OCI-LY7 (cell line): ENCODE measurements at regions not wholly inside any gene's neighbourhood (a gene's known extent, or its start where the extent isn't known, plus 50 kb on each side); places are given as distances from the start of the nearest gene placed in this dataset.

ENCODE experiments used
- BruUV-seq: library from RNA; stranded (reverse); fragments of 400-500 nt; replicated peaks from 2 replicates; lab custom pipeline; 2021; lab: Mats Ljungman, UMichigan
- CTCF ChIA-PET: fragments of 300-600 bp; sonication (Branson Sonifier 250); formaldehyde crosslinking; loops from one replicate; lab custom pipeline; 2022; ENCODE audit warnings: antibody characterized with exemption; ENCODE audit not compliant: unreplicated experiment; lab: Charles Lee
- POLR2A ChIA-PET: fragments of 300-600 bp; sonication (Branson Sonifier 250); formaldehyde crosslinking; loops from one replicate; lab custom pipeline; 2022; ENCODE audit warnings: antibody characterized with exemption; lab: Charles Lee
- DNase-seq: peaks from one replicate; pipeline ENCODE4 v3.0.0-alpha.2; 2015; ENCODE audit warnings: low spot score
- H2AFZ ChIP-seq: fragments of 200-600 bp; sonication (generic), shearing (Covaris generic); 2 replicates; pipeline ENCODE4 v1.6.1; 2014; ENCODE audit warnings: mild to moderate bottlenecking, antibody characterized with exemption, low read length, moderate library complexity
- H3K27ac ChIP-seq: fragments of 200-600 bp; sonication (generic); 2 replicates; pipeline ENCODE4 v1.5.1; 2014; ENCODE audit warnings: mixed run types, low read depth, mild to moderate bottlenecking, moderate library complexity, low read length, inconsistent platforms; ENCODE audit not compliant: poor library complexity, severe bottlenecking
- H3K36me3 ChIP-seq: fragments of 200-600 bp; sonication (generic); 2 replicates; pipeline ENCODE4 v1.6.1; 2014; ENCODE audit warnings: mild to moderate bottlenecking, antibody characterized with exemption, low read length, moderate library complexity, mixed read lengths; ENCODE audit not compliant: insufficient read depth
- H3K4me1 ChIP-seq: fragments of 200-600 bp; sonication (generic); 2 replicates; pipeline ENCODE4 v1.5.1; 2014; ENCODE audit warnings: mild to moderate bottlenecking, low read length; ENCODE audit not compliant: insufficient read depth, poor library complexity, severe bottlenecking
- H3K4me2 ChIP-seq: fragments of 200-600 bp; sonication (generic); 2 replicates; pipeline ENCODE4 v1.6.1; 2014; ENCODE audit warnings: mild to moderate bottlenecking, low read length
- H3K4me3 ChIP-seq: fragments of 200-600 bp; sonication (generic); 2 replicates; pipeline ENCODE4 v1.5.1; 2014; ENCODE audit warnings: mild to moderate bottlenecking, low read depth, low read length; ENCODE audit not compliant: poor library complexity, severe bottlenecking
- H3K79me2 ChIP-seq: fragments of 200-600 bp; sonication (generic); 2 replicates; pipeline ENCODE4 v1.6.1; 2016; ENCODE audit warnings: low read depth, mild to moderate bottlenecking, low read length, moderate library complexity, mixed read lengths; ENCODE audit not compliant: insufficient read depth
- H3K9me2 ChIP-seq: fragments of 200-600 bp; sonication (generic); 2 replicates; pipeline ENCODE4 v1.6.1; 2016; ENCODE audit warnings: mild to moderate bottlenecking, low read length, mixed read lengths; ENCODE audit not compliant: insufficient read depth
- H3K9me3 ChIP-seq: fragments of 200-600 bp; sonication (generic); 2 replicates; pipeline ENCODE4 v1.6.1; 2014; ENCODE audit warnings: mild to moderate bottlenecking, mixed run types, low read length, mixed read lengths
- H4K20me1 ChIP-seq: fragments of 200-600 bp; sonication (generic); 2 replicates; pipeline ENCODE4 v1.6.1; 2014; ENCODE audit warnings: mild to moderate bottlenecking, antibody characterized with exemption, low read length, moderate library complexity, mixed read lengths; ENCODE audit not compliant: insufficient read depth
- CTCF ChIP-seq: fragments of 200-600 bp; sonication (generic); conservative IDR thresholded peaks from 2 replicates; pipeline ENCODE4 v1.5.1; 2014; ENCODE audit warnings: mild to moderate bottlenecking, antibody characterized with exemption, low read length, moderate library complexity, mixed read lengths
- EZH2phosphoT487 ChIP-seq: fragments of 200-600 bp; sonication (generic); IDR thresholded peaks from 2 replicates; pipeline ENCODE4 v1.6.1; 2018; ENCODE audit warnings: low read depth, borderline replicate concordance, mild to moderate bottlenecking, mixed run types, antibody characterized with exemption, low read length, moderate library complexity, mixed read lengths
- intact Hi-C: fragments of 100-400 bp; cut with micrococcal nuclease; formaldehyde crosslinking; loops from one replicate; pipeline ENCODE4 v1.10.0; 2022; ENCODE audit not compliant: unreplicated experiment

GRCh38 chr11:110525883-110526282 is 96.1 kb downstream of the FDX1 start:
- TF ChIP-seq EZH2phosphoT487 (no peak), CTCF (no peak)
- no peak overlapping the region for H2AFZ ChIP-seq
- H4K20me1 ChIP-seq, result no peaks in the 10 kb centered on the region
- intact Hi-C loops, result no loop called here
- BruUV-seq, result no TSS peak
- H3K9me2 ChIP-seq, result no peaks in the 10 kb centered on the region
- no peaks in the 10 kb centered on the region for H3K79me2 ChIP-seq
- H3K4me2 ChIP-seq, result no peak overlapping the region
- H3K4me3 ChIP-seq, result no peak overlapping the region
- no peak overlapping the region for H3K27ac ChIP-seq
- CTCF ChIA-PET, result no interaction called here
- DNase-seq, result no peak
- no peaks in the 10 kb centered on the region for H3K4me1 ChIP-seq
- no peaks in the 10 kb centered on the region; the same call in 1 of the 2 replicates for H3K9me3 ChIP-seq
- POLR2A ChIA-PET, result interaction anchor here (0.9 kb wide), 1 partner anchor 15 kb away, joined by 3 read pairs; no protein-coding TSS in a partner anchor
- no peaks in the 10 kb centered on the region for H3K36me3 ChIP-seq

- Histone ChIP-seq H3K9me2 (no peaks in the 10 kb centered on the region), H3K27ac (no peak overlapping the region), H3K4me3 (no peak overlapping the region), H3K9me3 (no peaks in the 10 kb centered on the region; the same call in 1 of the 2 replicates), H3K79me2 (no peaks in the 10 kb centered on the region), H3K4me1 (no peaks in the 10 kb centered on the region), H4K20me1 (no peaks in the 10 kb centered on the region), H3K36me3 (no peaks in the 10 kb centered on the region), H3K4me2 (no peak overlapping the region), H2AFZ (no peak overlapping the region)
- no TSS peak for BruUV-seq
- TF ChIP-seq EZH2phosphoT487, result no peak
- TF ChIP-seq CTCF, result no peak
- ChIA-PET CTCF (no interaction called here), POLR2A (interaction anchor here (0.6 to 0.9 kb wide), 3 partner anchors 15 to 287 kb away, joined by 3 read pairs; no protein-coding TSS in a partner anchor)
- intact Hi-C loops, result no loop called here
- DNase-seq, result no peak
Observed at GRCh38 chr11:110526323-110526722, 96.6 kb downstream of the FDX1 start.
